Adrenal gland (tissue), 5 donors: ENCODE measurements at regions not wholly inside any gene's neighbourhood (a gene's known extent, or its start where the extent isn't known, plus 50 kb on each side); places are given as distances from the start of the nearest gene placed in this dataset.

Experiments
- CTCF ChIP-seq, 6 experiments: fragments of 450-650 bp in 4 of 6; fragments of 200-600 bp in 2 of 6; sonication (generic) in 1 of 6; IDR thresholded peaks; 1 replicate in 5 of 6; 2 replicates in 1 of 6; pipeline versions ENCODE4 v1.5.1 to v1.8.0; 2016 to 2021; ENCODE audit warnings: antibody characterized with exemption in 6 of 6, mild to moderate bottlenecking in 2 of 6, moderate library complexity in 1 of 6
- POLR2A ChIP-seq, 2 donors: fragments of 450-650 bp; IDR thresholded peaks; one replicate each; pipeline ENCODE4 v1.6.1; 2017; ENCODE audit warnings: antibody characterized with exemption in 2 of 2, mild to moderate bottlenecking in 2 of 2, moderate library complexity in 1 of 2
- donor health status: DM: no; HTN: no; CAD: no.

GRCh38 chr5:13211064-13211463 is 733.4 kb downstream of the DNAH5 start:
- no peak for TF ChIP-seq CTCF (IDR thresholded peaks at IDR 0.05)
- no peak for TF ChIP-seq POLR2A (IDR thresholded peaks at IDR 0.05)
